Esophagus squamous epithelium (tissue), 4 donors: ENCODE measurements at regions not wholly inside any gene's neighbourhood (a gene's known extent, or its start where the extent isn't known, plus 50 kb on each side); places are given as distances from the start of the nearest gene placed in this dataset.

Source experiments
- CTCF ChIP-seq, 6 experiments: fragments of 450-650 bp in 4 of 6; fragments of 200-600 bp in 2 of 6; sonication (generic) in 2 of 6; IDR thresholded peaks; one replicate each; pipeline ENCODE4 v1.5.1; 2016 to 2019; ENCODE audit warnings: antibody characterized with exemption in 6 of 6, mild to moderate bottlenecking in 4 of 6, moderate library complexity in 4 of 6
- POLR2A ChIP-seq, 4 donors: fragments of 450-650 bp; IDR thresholded peaks; one replicate each; pipeline ENCODE4 v1.6.1; 2017; ENCODE audit warnings: antibody characterized with exemption in 4 of 4, mild to moderate bottlenecking in 4 of 4, moderate library complexity in 3 of 4

GRCh38 chr20:21569586-21569985 lies 55.7 kb upstream of the NKX2-2 start:
- TF ChIP-seq CTCF (IDR thresholded peaks at IDR 0.05) = no peak
- no peak for TF ChIP-seq POLR2A (IDR thresholded peaks at IDR 0.05)
